ENCODE measurements at regions not wholly inside any gene's neighbourhood (a gene's known extent, or its start where the extent isn't known, plus 50 kb on each side); places are given as distances from the start of the nearest gene placed in this dataset.

DNA sequence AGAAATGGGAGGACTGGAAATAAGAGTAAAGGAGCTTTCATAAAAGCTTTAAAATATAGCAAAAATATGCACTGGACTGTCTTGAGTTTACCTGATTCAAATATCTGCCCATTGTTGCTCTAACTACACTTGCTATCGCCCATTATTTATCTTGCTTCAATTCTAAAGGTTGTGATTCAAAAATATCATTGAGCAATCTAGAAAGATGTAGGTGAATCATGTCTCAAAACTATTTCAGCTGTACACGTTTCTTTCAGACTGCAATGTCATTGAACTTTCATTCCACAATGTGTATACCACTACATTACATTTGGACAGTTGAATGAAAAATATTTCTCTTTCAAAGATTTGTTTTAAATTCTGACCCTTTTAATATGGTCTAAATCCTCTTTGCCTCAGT lies 545.6 kb downstream of the BMP2 start:
- no peaks in the 10 kb centered on the region for H3K9me2 ChIP-seq (ENCODE audit: insufficient read depth)
- no peaks in the 10 kb centered on the region for H3F3A ChIP-seq (ENCODE audit: insufficient read depth)
- no peaks in the 10 kb centered on the region for H4K20me1 ChIP-seq (ENCODE audit: insufficient read depth)
- WGBS, 2 experiments (ENCODE audit: low coverage in 1 of 2, low lambda C conversion rate in 2 of 2, missing lambda C conversion rate in 2 of 2): 52 to 53% methylated on average over 2 of the region's 2 CpGs
- no peak overlapping the region for H2AFZ ChIP-seq
- no peaks in the 10 kb centered on the region for H3K36me3 ChIP-seq (ENCODE audit: low read depth)
- in situ Hi-C loops (cut with MboI): no loop called here
- DNase-seq: no peak
- H3K27me3 ChIP-seq (replicated peaks; ENCODE audit: insufficient read depth): no peaks in the 10 kb centered on the region
- no peaks in the 10 kb centered on the region for H3K9me3 ChIP-seq (ENCODE audit: low read depth)
- H3K79me2 ChIP-seq (ENCODE audit: insufficient read depth): no peaks in the 10 kb centered on the region
- no peak for TF ChIP-seq EZH2 (IDR thresholded peaks at IDR 0.05; ENCODE audit: insufficient read depth, poor library complexity, severe bottlenecking)
- TF ChIP-seq EZH2phosphoT487 (IDR thresholded peaks at IDR 0.05; ENCODE audit: insufficient read depth, low read depth): no peak
- no peak overlapping the region for H3K9ac ChIP-seq
- no peak overlapping the region for H3K4me3 ChIP-seq
- H3K4me1 ChIP-seq (ENCODE audit: insufficient read depth): no peaks in the 10 kb centered on the region
- no peak overlapping the region for H3K27ac ChIP-seq
- no peak overlapping the region for H3K4me2 ChIP-seq (ENCODE audit: unreplicated experiment)

GRCh38 chr20:7323957-7324356 lies 556.5 kb downstream of the BMP2 start:
- DNase-seq: no peak
- H3K27me3 ChIP-seq (replicated peaks; ENCODE audit: insufficient read depth): no peaks in the 10 kb centered on the region
- WGBS, 2 experiments (ENCODE audit: low coverage in 1 of 2, low lambda C conversion rate in 2 of 2, missing lambda C conversion rate in 2 of 2): 44 to 47% methylated on average over 5 of the region's 5 CpGs
- H4K20me1 ChIP-seq (ENCODE audit: insufficient read depth): no peaks in the 10 kb centered on the region
- TF ChIP-seq EZH2phosphoT487 (IDR thresholded peaks at IDR 0.05; ENCODE audit: insufficient read depth, low read depth) (no peak), EZH2 (IDR thresholded peaks at IDR 0.05; ENCODE audit: insufficient read depth, poor library complexity, severe bottlenecking) (no peak)
- H3K9ac ChIP-seq: no peak overlapping the region
- no peak overlapping the region for H3K27ac ChIP-seq
- no peaks in the 10 kb centered on the region for H3K4me1 ChIP-seq (ENCODE audit: insufficient read depth)
- H3K9me2 ChIP-seq (ENCODE audit: insufficient read depth): no peaks in the 10 kb centered on the region
- H2AFZ ChIP-seq: no peak overlapping the region
- H3K79me2 ChIP-seq (ENCODE audit: insufficient read depth): no peaks in the 10 kb centered on the region
- no peak overlapping the region for H3K4me2 ChIP-seq (ENCODE audit: unreplicated experiment)
- H3K36me3 ChIP-seq (ENCODE audit: low read depth): no peaks in the 10 kb centered on the region
- no peaks in the 10 kb centered on the region for H3K9me3 ChIP-seq (ENCODE audit: low read depth)
- no peak overlapping the region for H3K4me3 ChIP-seq
- in situ Hi-C loops (cut with MboI): no loop called here
- no peaks in the 10 kb centered on the region for H3F3A ChIP-seq (ENCODE audit: insufficient read depth)

DNA sequence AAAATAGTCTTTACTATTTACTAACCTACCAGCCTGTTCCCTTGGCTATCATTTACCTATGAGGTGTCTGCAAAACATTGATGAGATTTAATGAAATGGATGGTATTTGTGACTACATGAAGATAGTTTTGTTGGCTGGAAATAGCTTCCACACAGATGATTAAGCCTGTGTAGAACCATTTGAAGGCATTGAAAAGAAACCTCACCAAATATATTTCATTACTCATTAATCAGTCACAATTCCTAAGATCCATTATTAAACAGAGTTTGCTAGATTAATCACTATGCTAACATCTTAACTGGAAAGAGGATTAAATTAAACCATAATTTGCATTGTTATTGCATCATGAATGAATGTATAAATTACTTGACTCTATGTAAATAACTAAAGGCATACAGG lies 560.3 kb downstream of the BMP2 start:
- Histone ChIP-seq H3K79me2 (ENCODE audit: insufficient read depth) (no peaks in the 10 kb centered on the region), H3F3A (ENCODE audit: insufficient read depth) (no peaks in the 10 kb centered on the region), H3K4me3 (no peak overlapping the region), H3K9ac (no peak overlapping the region), H2AFZ (no peak overlapping the region), H3K36me3 (ENCODE audit: low read depth) (no peaks in the 10 kb centered on the region), H3K4me1 (ENCODE audit: insufficient read depth) (no peaks in the 10 kb centered on the region), H3K27ac (no peak overlapping the region), H3K4me2 (ENCODE audit: unreplicated experiment) (no peak overlapping the region), H3K27me3 (replicated peaks; ENCODE audit: insufficient read depth) (no peaks in the 10 kb centered on the region), H4K20me1 (ENCODE audit: insufficient read depth) (no peaks in the 10 kb centered on the region), H3K9me3 (ENCODE audit: low read depth) (no peaks in the 10 kb centered on the region), H3K9me2 (ENCODE audit: insufficient read depth) (no peaks in the 10 kb centered on the region)
- no peak for TF ChIP-seq EZH2 (IDR thresholded peaks at IDR 0.05; ENCODE audit: insufficient read depth, poor library complexity, severe bottlenecking)
- no peak for TF ChIP-seq EZH2phosphoT487 (IDR thresholded peaks at IDR 0.05; ENCODE audit: insufficient read depth, low read depth)
- no peak for DNase-seq
- in situ Hi-C loops (cut with MboI): no loop called here

DNA sequence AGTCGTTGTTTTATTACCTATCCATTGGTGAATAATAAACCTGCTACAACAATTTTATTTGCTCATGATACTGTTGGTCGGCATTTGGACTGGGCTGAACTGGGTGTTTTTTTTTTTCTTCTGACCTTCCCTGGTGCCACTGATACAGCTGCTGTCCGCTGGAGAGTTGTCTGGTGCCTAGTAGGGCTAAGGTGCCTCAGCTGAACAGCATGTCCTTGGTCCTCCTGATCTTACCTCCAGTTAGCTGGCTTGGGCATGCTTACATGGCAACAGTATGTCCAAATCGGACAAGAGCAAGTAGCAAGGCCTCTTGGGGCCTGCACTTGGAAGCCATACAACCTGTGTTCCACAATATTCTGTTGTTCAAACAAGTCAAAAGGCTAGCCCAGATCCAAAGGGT lies 563.4 kb downstream of the BMP2 start:
- Histone ChIP-seq H3K27ac (no peak overlapping the region), H3K4me2 (ENCODE audit: unreplicated experiment) (no peak overlapping the region), H4K20me1 (ENCODE audit: insufficient read depth) (no peaks in the 10 kb centered on the region), H3K9ac (no peak overlapping the region), H3K27me3 (replicated peaks; ENCODE audit: insufficient read depth) (no peaks in the 10 kb centered on the region), H3K36me3 (ENCODE audit: low read depth) (no peaks in the 10 kb centered on the region), H3K4me1 (ENCODE audit: insufficient read depth) (no peaks in the 10 kb centered on the region), H3K9me3 (ENCODE audit: low read depth) (no peaks in the 10 kb centered on the region), H3K9me2 (ENCODE audit: insufficient read depth) (no peaks in the 10 kb centered on the region), H3K79me2 (ENCODE audit: insufficient read depth) (no peaks in the 10 kb centered on the region), H3K4me3 (no peak overlapping the region), H2AFZ (no peak overlapping the region), H3F3A (ENCODE audit: insufficient read depth) (no peaks in the 10 kb centered on the region)
- 54 to 56% methylated on average over 4 of the region's 4 CpGs for WGBS, 2 experiments (ENCODE audit: low coverage in 1 of 2, low lambda C conversion rate in 2 of 2, missing lambda C conversion rate in 2 of 2)
- DNase-seq: no peak
- no peak for TF ChIP-seq EZH2phosphoT487 (IDR thresholded peaks at IDR 0.05; ENCODE audit: insufficient read depth, low read depth)
- no peak for TF ChIP-seq EZH2 (IDR thresholded peaks at IDR 0.05; ENCODE audit: insufficient read depth, poor library complexity, severe bottlenecking)
- in situ Hi-C loops (cut with MboI): no loop called here

DNA sequence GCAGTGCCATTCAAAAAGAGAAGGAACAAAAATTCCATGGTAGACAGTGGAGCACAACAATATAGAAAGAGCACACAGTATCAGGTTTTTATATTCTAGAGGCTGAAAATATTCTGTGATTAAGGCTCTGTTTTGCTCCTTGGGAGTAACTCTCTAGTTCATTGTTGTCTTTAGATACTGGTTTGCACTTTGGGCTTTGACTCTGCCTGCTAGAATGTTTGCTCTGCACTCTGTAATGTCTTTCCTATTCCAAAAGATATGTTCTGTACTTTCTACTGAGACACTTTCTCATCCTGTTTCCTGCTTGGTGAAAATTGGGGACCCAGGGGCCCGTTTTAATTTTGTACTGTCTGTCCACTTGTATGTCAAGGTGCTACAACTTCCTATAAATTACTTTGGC lies 564.7 kb downstream of the BMP2 start:
- WGBS, 2 experiments (ENCODE audit: low coverage in 1 of 2, low lambda C conversion rate in 2 of 2, missing lambda C conversion rate in 2 of 2): 29 to 32% methylated on average over 1 of the region's 1 CpG

More for the DNA sequence above, 564.7 kb downstream of the BMP2 start:
- H3K4me2 ChIP-seq (ENCODE audit: unreplicated experiment): no peak overlapping the region
- in situ Hi-C loops (cut with MboI): no loop called here
- H3K9me3 ChIP-seq (ENCODE audit: low read depth): no peaks in the 10 kb centered on the region
- H3K36me3 ChIP-seq (ENCODE audit: low read depth): no peaks in the 10 kb centered on the region
- H3K4me3 ChIP-seq: no peak overlapping the region
- no peak for DNase-seq
- no peaks in the 10 kb centered on the region for H3K4me1 ChIP-seq (ENCODE audit: insufficient read depth)
- no peaks in the 10 kb centered on the region for H3K79me2 ChIP-seq (ENCODE audit: insufficient read depth)
- H2AFZ ChIP-seq: no peak overlapping the region
- no peaks in the 10 kb centered on the region for H3F3A ChIP-seq (ENCODE audit: insufficient read depth)
- no peak overlapping the region for H3K27ac ChIP-seq
- TF ChIP-seq EZH2 (IDR thresholded peaks at IDR 0.05; ENCODE audit: insufficient read depth, poor library complexity, severe bottlenecking) (no peak), EZH2phosphoT487 (IDR thresholded peaks at IDR 0.05; ENCODE audit: insufficient read depth, low read depth) (no peak)
- H3K9ac ChIP-seq: no peak overlapping the region
- H4K20me1 ChIP-seq (ENCODE audit: insufficient read depth): no peaks in the 10 kb centered on the region
- H3K9me2 ChIP-seq (ENCODE audit: insufficient read depth): no peaks in the 10 kb centered on the region
- H3K27me3 ChIP-seq (replicated peaks; ENCODE audit: insufficient read depth): no peaks in the 10 kb centered on the region

All from GM23248 (cell line).